KBM-7 (cell line): ENCODE measurements at regions not wholly inside any gene's neighbourhood (a gene's known extent, or its start where the extent isn't known, plus 50 kb on each side); places are given as distances from the start of the nearest gene placed in this dataset.
"Not testable (repeated sequence)": the region's sequence is repeated elsewhere in the genome, so short reads cannot be mapped to it uniquely, and the experiment has no call there.

Experiments used
- DNase-seq: peaks from one replicate; pipeline ENCODE4 v3.0.0-alpha.2; 2015
- in situ Hi-C: fragments of 300-500 bp; cut with MboI; formaldehyde crosslinking; loops from 2 replicates; pipeline ENCODE4 v1.14.3; 2020; ENCODE audit warnings: low sequenced_read_pairs, low pct_unique_long_range_greater_than_20kb, mixed read lengths

DNA sequence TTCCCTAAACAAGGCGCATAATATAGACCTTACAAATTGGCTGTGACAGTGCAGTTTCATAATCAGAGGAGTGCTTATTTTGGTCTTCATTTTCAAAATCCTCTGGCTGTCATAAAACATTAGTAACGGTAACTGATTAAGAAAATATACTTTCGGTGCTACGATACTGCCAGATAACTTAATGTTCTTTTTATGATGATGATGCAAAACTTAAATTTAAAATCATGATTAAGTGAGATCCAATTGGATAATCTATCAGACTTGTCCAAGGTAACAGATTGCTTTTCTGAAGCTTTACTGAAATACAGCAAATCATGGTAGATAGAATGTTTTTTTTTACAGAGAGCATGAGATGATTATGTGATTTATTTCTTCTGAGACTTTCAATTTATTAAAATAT lies 364.2 kb upstream of the CNTN3 start:
- DNase-seq: no peak
- in situ Hi-C loops: no loop called here

DNA sequence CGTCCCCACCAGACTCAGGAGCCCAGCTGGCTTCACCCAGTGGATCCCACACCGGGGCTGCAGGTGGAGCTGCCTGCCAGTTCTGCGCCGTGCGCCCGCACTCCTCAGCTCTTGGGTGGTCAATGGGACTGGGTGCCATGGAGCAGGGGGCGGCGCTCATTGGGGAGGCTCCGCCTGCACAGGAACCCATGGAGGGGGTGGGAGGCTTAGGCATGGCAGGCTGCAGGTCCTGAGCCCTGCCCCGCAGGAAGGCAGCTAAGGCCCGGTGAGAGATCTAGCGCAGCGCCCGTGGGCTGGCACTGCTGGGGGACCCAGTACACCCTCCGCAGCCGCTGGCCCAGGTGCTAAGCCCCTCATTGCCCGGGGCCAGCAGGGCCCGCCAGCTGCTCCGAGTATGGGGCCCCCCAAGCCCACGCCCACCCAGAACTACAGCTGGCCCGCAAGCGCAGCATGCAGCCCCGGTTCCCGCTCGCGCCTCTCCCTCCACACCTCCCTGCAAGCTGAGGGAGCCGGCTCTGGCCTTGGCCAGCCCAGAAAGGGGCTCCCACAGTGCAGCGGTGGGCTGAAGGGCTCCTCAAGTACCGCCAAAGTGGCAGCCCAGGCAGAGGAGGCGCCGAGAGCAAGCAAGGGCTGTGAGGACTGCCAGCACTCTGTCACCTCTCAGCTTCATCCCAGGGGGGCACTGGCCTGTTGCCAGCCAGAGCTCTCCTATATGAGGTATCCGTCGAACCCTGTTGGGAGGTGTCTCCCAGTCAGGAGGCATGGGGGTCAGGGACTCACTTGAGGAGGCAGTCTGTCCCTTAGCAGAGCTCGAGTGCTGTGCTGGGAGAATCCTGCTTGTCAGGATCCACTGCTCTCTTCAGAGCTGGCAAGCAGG lies 370.8 kb upstream of the CNTN3 start:
- in situ Hi-C loops, DNase-seq: not testable (repeated sequence)

DNA sequence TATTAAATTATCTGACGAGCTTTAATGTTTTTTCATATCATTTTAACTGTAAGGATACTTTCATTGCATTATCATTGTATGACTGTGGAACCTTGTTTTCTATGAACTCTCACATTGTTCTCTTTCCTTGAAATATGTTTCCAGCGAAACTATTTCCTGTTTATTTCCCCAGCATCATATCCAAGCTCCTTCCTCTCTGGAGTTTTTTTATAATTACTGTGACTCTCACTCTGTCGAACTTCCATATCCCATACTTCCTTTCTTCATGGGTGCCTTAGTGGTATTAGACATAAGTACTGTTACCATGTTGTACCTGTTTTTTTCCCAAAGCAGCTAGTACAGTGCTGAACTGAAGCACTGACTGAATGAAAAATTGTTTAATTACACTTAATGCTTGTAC lies 373.6 kb upstream of the CNTN3 start:
- DNase-seq: no peak
- in situ Hi-C loops: no loop called here

DNA sequence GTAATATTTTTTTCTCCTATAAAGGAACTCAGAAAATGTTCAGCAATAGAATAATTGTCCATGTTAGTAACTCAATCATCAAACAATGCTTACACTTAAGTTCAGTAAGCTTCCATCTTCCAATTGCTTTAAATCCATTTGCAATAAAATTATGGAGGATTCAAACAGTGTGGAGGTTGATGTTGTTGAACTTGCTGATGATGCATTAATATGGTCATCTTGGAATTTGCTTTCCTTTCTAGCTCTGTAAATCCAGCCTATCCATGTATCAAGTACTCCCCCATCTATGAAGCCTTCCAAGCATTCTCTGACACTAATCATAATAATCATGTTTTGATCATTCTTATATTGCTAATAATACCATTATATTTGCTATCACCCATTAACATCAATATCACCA lies 378.4 kb upstream of the CNTN3 start:
- in situ Hi-C loops: no loop called here
- no peak for DNase-seq

DNA sequence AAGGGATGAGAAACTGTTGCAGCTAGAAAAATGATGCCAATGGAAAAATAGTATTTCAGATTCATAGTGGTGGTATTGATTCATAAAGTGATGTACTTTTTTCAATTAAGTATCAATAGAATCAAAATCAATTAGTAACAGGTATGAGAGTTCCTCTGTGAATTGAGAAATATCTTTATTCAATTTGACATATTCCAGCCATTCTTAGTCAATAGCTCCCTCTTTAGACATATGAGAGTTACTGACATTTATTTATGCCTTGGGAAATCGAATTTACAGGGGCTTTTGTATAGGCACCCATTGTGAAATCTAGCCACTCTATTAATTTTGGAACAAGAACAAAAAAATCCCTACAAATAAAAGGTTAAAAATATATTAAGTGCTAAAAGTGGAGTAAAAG lies 386.9 kb upstream of the CNTN3 start:
- DNase-seq: no peak

DNA sequence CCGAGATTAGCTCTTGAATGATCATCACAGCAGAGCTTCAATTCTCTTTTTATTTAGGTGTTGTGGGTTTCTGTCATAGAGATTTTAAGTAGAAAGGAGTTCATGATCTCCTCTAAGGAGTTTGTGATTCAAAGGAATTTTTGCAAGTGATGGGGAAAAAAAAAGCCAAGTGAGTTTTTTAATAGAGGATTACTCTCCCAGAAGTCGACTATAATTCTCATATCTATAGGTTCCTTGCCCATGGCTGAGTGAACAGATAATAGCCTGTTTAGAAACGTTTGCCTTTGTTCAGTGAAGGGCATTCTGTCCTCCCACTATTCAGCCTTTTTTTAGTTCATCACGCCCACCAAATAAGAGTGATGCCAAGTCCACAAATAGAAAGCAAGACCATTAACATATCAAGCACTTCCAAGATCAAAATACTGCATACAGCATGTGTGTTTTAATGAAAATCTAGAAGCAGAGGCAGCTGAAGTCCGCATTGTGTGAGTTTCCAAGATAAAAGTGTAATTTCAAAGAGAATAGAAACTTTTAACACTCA lies 398.4 kb upstream of the CNTN3 start:
- no peak for DNase-seq
- in situ Hi-C loops: no loop called here

More for the DNA sequence above, 386.9 kb upstream of the CNTN3 start:
- in situ Hi-C loops: no loop called here

DNA sequence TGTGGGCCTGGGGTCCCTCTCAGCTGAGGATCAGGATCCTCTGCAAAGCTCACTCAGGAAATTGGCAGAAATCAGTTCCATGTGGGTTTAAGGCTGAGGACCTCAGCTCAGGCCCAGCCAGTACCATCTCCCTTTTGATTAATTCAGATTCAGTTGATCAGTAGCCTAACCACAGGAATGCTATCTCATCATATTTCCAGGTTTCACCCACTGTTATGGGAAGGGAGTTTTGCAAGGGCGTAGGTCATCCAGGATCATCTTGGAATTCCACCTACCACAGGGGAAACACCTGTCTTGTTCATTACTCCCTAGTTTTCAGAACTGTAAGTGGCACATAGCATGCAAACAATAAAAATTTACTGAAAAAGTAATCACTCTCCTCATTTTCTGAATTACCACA lies 399.5 kb upstream of the CNTN3 start:
- in situ Hi-C loops: no loop called here
- DNase-seq: no peak

DNA sequence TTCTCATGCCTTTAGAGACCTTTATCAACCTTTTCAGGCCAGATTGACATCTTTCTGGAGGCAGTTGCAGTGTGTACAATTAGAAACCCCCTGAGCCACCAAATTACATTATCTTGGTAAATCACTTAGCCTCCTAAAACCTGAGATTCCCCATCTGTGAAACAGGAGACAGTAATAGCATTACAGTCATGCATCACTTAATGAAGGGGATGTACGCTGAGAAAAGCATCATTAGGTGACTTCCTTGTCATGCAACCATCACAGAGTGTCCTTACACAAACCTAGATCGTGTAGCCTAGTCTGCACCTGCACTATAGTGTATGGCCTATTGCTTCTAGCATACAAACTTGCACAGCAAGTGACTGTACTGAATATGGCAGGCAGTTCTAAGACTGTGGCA lies 400.8 kb upstream of the CNTN3 start:
- in situ Hi-C loops: no loop called here
- DNase-seq: no peak

DNA sequence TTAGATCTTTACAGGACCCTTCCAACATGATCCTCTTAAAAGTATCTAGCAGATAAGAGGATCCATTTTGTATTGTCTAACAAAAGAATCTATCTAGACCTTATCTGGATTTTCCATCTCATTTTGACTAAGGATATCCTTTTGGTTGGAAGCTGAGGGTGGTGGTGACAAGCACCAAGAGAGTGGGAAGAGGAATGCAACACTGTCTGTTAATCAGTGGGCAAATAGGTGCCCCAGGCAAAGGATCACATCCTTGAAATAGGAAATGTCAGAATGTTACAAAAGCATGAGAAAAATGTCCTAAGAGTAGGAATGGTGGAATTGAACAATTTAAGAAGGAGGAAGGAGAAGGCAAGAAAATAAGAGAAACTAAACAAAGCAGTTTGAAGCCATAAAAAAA lies 420.7 kb upstream of the CNTN3 start:
- in situ Hi-C loops: no loop called here
- no peak for DNase-seq

DNA sequence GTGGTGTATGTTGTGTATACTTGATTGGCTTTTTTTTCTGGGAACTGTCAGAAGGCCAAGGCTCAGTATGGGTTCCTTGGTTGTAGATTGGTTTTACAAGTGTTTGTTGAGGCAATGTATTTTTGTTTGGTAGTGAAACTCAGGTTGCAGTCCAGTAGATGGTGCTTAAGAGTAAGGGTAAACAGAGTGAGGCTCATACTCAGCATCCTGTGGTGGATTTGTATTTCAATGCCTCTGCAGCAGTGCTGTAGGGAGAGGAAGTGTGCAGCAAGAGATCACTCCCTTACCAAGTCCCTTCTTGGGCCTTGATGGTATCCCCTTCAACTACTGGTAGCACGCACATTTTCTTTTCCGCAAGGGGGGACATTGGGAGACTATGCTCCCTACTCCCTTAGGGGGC lies 428.5 kb upstream of the CNTN3 start:
- in situ Hi-C loops: no loop called here
- DNase-seq: no peak

DNA sequence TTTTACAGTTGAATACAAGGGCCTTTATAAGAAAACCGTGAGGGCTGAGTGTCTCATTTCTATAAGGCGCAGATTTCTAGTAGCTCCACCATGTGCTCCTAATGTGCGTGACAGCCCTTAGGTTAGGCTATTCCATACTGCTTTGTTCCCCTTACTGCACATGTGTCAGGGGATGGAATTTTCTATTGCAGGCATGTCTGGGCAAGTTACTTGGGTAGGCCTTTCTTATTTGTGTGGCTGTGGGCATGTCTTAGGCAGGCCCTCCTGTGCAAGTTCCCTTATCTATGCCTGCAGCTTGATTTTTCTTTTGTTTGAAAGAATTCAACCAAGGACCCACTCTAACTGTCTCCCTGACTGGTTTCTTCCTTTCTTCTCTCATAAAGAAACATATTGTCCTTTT lies 434.2 kb upstream of the CNTN3 start:
- peak; percentile 53 for DNase-seq
- in situ Hi-C loops: no loop called here

DNA sequence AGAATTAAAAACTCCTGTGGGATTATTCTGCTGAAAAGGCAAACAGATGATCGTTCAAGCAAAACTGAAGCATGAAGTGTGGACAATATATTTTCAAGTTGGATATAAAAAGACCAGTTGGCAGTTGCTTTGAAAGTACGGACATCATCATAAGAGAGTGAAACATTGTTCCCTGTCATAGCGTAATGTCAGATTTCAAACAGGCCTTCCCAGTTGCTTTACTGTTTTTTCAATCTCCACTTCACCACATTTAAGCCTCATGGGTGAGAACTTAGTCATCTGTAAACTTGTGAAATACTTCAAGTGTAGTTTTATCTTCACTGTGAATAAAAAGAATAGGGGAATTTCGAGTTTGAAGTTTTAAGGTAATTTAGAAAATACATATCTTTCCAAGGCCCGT lies 435.1 kb upstream of the CNTN3 start:
- no peak for DNase-seq
- in situ Hi-C loops: no loop called here

DNA sequence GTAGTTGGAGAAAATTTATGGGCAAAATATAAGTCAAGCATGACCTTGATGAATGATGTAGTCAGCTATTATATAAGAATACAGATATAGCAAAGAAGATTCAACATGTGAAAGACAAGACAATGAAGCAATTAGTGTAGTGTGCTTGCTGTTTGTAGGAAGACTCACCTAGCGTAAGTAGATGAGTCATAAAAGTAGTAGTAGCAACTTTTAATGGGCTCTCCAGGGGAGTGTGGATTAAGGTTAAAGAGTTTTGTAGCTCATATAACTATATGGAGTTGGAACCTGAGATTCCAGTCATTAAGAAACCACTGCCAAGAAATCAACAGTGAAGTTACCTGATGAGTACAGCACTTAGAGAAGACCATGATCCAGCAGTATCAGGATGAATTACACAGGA lies 444.7 kb upstream of the CNTN3 start:
- DNase-seq: no peak
- in situ Hi-C loops: no loop called here

DNA sequence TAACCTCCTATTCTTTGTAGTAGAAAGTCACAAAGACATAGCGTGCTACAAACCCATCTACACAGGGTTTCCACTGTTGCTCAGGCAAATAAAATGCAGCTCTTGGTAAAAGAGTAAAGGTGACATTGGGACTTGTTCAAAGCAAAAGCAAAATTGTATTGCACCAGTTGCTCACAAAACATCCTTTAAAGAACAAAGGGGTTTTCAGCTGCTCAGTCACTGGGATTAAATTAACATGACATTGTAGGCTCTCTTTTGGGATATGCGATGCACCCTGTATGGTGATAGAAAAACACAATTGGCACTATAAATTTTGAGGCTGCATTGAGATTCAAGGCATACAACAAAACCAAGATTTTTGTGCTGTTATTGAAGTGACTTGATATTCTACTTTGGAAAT lies 447.3 kb upstream of the CNTN3 start:
- no peak for DNase-seq
- in situ Hi-C loops: no loop called here

DNA sequence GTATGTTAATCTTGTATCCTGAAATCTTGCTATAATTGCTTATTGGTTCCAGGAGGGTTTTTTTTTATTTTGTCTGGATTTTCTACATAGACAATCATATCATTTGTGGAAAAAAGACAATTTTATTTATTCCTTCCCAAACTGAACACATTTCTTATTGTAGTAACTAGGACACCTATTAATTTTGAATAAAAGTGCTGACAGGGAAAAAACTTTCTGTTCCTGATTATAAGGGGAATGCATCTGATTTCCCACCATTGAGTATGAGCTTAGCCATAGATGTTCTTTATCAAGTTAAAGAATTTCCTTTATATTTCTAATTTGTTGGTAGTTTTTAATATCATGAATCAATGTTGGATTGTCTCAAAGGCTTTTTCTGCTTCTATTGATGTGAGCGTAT lies 460.7 kb upstream of the CNTN3 start:
- DNase-seq: no peak
- in situ Hi-C loops: no loop called here

DNA sequence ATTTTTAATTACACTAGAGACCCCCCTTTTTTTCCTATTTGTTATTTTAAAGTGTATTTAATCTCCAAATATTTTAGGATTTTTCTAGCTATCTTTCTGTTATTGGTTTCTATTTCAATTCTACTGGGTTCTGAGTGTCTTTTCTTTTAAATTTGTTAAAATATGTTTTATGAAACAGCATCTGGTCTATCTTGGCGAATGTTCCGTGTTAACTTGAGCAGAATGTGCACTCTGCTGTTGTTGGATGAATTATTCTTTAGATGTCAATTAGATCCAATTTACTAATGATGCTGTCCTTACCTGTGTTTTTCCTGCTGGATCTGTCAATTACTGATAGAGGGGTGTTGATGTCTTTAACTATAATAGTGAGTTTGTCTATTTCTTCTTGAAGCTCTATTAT lies 462.0 kb upstream of the CNTN3 start:
- in situ Hi-C loops: no loop called here
- no peak for DNase-seq

DNA sequence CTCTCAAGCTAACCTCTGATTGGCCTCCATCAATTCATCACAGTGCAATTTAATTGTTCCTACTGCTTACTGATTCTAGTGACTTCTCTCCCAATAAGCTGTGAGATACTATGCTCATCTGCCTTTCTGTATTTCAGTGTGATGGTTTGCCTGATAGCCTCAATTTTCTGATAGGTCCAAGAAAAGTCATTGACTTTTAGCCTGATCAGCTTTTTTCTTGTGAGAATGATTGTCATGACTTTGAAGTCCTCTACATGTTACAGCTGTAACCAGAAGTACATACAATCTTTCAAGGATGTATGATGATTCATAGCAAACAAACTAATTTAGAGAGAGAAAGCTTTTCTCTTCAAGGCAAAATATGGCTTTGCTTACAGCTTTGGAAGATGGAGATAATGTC lies 463.8 kb upstream of the CNTN3 start:
- DNase-seq: no peak
- in situ Hi-C loops: no loop called here

DNA sequence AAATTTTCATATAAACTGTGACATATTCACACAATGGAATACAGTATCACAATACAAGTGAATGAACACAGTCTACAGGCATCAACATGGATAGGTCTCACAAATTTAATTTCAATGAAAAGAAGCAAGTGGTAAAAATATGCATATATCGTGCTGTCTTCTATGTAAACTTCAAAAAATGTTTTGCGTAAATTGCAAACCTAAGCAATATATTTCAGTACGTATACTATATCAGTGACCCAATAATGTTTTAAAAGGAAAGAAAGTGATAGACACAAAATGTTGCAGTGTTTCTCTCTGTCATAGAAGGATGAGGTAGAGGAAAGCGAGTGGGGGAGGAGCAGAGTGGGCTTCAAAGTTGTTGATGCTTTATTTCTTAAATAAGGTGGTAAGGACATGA lies 468.4 kb upstream of the CNTN3 start:
- in situ Hi-C loops: no loop called here

DNA sequence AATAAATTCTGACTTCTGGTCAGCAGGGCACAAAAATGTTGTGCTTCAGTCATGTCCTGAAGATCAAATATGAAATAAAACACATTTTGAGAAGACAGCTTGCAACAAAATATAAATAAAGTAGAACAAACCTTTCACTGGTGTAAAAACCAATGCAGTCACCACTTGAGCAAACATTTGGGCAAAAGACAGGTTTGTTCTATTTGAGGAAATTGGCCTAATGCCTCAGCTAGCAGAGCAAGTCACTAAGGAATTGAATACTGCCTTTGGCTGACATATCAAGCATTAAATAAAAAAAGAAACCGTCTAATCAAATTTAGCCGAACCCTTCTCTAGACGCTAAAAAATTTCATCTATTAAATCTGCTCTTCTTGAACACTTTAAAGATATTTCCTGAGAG lies 475.4 kb upstream of the CNTN3 start:
- in situ Hi-C loops: no loop called here
- DNase-seq: no peak

More for the DNA sequence above, 468.4 kb upstream of the CNTN3 start:
- no peak for DNase-seq

DNA sequence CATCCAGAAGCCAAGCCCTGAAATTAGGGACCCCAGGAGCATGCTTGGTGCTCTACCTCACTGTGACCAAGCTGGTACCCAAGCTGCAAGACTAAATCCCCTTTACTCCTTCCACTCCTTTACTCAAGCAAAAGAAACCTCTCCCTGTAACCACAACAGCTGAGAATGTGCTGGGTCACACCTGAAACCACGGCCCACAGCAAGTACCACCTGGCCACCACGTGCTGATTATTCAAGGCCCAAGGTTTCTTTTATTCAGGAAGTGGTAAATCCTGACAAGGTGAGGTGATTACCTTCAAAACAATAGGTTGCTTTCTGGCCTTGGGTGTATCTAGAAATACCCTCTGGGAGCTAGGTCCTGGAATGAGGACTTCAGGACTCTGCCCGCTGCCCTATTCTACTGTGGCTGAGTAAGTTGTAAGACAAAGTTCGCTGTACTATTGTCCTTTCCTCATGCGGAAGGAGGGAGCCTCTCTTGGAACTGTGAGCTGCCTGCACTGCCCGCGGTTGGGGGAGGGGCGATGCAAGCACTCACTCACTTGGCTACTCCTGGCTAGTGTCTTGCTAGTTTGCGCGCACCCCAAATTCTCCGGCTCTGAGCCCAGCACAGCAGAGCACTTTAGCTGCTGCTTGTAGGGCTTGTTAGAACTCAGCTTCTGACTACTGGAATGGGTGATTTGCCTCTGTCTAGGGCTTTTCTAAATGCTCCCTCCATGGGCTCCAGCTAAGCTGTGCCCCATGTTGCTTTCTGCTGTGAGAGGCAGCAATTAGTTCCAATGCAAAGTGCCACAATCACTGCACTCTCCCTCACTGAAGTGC lies 487.1 kb upstream of the CNTN3 start:
- in situ Hi-C loops: no loop called here

More for the DNA sequence above, 487.1 kb upstream of the CNTN3 start:
- no peak for DNase-seq
